ENCODE measurements at regions not wholly inside any gene's neighbourhood (a gene's known extent, or its start where the extent isn't known, plus 50 kb on each side); places are given as distances from the start of the nearest gene placed in this dataset.

GRCh38 chr2:13921245-13921644 lies 711.3 kb upstream of the LRATD1 start:
- TF ChIP-seq POLR2AphosphoS5 (IDR thresholded peaks at IDR 0.05; ENCODE audit: low read depth, low read length) (no peak), PHF8 (conservative IDR thresholded peaks at IDR 0.05; ENCODE audit: low read depth, low read length) (no peak), CTCF (IDR thresholded peaks at IDR 0.05; ENCODE audit: control extremely low read depth in 1 of 3, insufficient read depth in 1 of 3, low read depth in 1 of 3, low read length in 3 of 3) (no peak), NRF1 (IDR thresholded peaks at IDR 0.05; ENCODE audit: low read depth, low read length) (no peak), SIX5 (IDR thresholded peaks at IDR 0.05; ENCODE audit: low read depth, low read length) (no peak), FOSL1 (IDR thresholded peaks at IDR 0.05; ENCODE audit: insufficient read depth, low read depth, low read length) (no peak), SP2 (IDR thresholded peaks at IDR 0.05; ENCODE audit: low read length) (no peak), CREB1 (IDR thresholded peaks at IDR 0.05) (no peak), EZH2 (IDR thresholded peaks at IDR 0.05; ENCODE audit: low read depth, low read length, severe bottlenecking) (no peak), CBX5 (IDR thresholded peaks at IDR 0.05; ENCODE audit: low read depth, low read length) (no peak), POLR2A (IDR thresholded peaks at IDR 0.05; ENCODE audit: control extremely low read depth in 1 of 2, low read depth in 2 of 2, low read length in 2 of 2) (no peak)

Measured in H1 (cell line).